HG03342 (cell line): ENCODE measurements at regions not wholly inside any gene's neighbourhood (a gene's known extent, or its start where the extent isn't known, plus 50 kb on each side); places are given as distances from the start of the nearest gene placed in this dataset.

Experiments
- ATAC-seq: cut with Tn5 transposase; IDR thresholded peaks from one replicate; pipeline ENCODE4 v1.9.1; 2021; ENCODE audit warnings: mild to moderate bottlenecking, moderate library complexity; ENCODE audit not compliant: unreplicated experiment

GRCh38 chr22:48053973-48054372 is 1291.5 kb downstream of the TBC1D22A start:
- no peak for ATAC-seq

- ATAC-seq = no peak
Measured at GRCh38 chr22:48053486-48053885, 1291.0 kb downstream of the TBC1D22A start.

GRCh38 chr22:48052621-48052890 is 1290.1 kb downstream of the TBC1D22A start:
- ATAC-seq = no peak

DNA sequence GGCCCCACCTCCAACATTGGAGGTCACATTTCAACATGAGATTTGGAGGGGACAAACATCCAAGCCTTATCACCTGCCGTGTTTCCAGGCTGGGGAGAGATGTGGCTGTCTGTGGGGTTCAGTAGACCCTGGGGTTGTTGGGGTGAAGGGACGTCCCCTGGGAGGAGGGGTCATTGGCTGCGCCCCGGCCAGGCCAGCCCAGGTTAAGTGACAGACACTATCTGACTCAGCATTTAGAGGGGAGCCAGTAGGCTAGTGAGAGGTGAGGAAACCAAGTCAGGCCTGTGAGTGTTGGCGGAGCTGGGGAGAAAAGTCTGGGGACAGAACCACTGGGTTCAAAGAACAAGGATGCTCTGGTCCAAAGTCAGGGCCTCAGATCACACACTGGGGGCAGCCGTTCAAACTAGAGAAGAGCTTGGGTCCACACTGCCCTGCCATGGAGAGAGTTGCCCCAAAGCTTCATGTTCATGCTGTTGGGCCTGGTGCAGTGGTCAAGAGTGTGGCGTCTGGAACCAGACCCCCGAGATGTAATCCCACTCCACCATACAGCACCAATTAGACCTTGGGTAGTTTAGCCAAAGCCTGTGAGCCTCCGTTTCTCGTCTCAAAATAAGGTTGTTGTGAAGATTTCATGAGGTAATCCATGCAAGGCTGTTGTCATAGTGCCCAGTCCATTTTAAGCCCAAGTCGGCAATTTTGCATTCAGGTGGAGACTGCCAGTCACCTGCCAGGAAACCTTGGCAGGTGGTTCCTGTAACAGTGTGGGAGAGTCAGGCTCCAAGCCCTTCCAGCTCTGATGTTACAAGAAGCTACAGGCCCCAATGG is 1289.6 kb downstream of the TBC1D22A start:
- ATAC-seq = no peak

DNA sequence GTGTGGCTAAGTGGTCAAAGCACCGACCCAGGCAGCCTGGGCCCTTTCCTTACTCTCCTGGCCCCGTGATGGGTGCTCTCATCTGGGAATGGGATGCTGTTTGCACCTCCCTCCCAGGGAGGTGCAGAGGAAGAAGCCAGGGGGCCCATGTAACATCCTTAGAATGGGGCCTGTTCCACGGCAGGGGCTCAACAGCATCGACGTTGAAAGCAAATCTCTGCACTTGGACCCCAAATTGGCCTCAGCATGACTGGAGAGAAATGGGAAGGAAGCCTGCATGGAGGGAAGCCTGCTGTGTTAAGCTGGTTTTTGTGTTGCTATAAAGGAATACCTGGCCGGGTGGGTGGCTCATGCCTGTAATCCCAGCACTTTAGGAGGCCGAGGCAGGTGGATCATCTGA is 1288.4 kb downstream of the TBC1D22A start:
- no peak for ATAC-seq

DNA sequence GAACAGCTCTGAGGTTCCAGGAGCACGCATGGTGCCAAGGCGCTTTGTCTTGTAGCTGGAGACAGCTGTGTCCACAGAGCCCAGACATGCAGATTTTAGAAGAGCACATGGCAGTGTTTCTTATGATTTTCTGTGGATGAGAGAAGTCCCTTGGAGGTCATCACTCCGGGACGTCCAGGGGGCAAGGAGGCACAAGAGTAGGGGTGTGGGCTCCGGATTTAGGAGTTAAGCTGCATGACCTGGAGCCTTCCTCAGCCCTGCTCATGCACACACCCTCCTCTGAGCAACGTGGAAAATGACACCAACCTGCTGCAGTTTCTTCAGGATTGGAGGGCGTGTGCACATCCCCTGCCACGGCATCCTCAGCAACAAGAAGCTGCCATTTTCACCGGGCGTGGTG is 1286.7 kb downstream of the TBC1D22A start:
- ATAC-seq = no peak

- no peak for ATAC-seq
Measured at GRCh38 chr22:48047722-48048500, 1285.5 kb downstream of the TBC1D22A start.

DNA sequence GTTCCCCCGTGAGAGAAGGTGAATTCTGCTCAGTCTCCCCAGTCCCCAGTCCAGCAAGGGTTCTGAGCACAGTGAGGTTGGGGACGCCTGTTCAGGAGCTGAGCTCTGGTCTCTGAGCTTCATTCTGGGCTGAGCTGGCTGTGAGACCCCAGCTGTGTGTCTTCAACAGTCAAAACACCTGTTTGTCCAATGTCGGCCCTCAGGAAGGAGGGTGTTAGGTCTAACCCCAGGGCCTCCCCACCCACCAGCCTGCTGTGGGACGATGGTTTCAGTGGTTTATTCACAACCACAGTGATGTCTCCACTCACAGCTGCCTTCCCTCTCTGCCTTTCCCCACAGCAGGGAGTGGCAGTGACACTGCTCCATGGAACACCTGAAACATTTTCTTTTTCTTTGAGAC is 1282.9 kb downstream of the TBC1D22A start:
- peak; percentile 70 for ATAC-seq

GRCh38 chr22:48044487-48045060 is 1282.1 kb downstream of the TBC1D22A start:
- no peak for ATAC-seq

DNA sequence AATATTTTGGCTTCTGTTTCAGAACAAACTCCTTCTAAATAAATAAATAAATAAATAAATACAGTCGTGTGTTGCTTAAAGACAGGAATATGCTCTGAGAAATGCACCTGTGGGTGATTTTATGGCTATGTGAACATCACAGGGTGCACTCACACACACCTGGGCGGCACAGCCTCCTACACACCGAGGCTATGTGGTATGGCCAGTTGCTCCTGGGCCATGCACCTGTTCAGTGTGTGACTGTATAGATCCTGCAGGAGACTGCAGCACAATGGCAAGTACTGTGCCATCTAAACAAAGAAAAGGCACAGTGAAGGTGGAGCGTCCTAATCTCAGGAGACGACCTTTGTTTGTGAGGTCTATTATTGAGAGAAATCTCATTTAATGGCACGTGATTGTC is 1281.1 kb downstream of the TBC1D22A start:
- no peak for ATAC-seq

DNA sequence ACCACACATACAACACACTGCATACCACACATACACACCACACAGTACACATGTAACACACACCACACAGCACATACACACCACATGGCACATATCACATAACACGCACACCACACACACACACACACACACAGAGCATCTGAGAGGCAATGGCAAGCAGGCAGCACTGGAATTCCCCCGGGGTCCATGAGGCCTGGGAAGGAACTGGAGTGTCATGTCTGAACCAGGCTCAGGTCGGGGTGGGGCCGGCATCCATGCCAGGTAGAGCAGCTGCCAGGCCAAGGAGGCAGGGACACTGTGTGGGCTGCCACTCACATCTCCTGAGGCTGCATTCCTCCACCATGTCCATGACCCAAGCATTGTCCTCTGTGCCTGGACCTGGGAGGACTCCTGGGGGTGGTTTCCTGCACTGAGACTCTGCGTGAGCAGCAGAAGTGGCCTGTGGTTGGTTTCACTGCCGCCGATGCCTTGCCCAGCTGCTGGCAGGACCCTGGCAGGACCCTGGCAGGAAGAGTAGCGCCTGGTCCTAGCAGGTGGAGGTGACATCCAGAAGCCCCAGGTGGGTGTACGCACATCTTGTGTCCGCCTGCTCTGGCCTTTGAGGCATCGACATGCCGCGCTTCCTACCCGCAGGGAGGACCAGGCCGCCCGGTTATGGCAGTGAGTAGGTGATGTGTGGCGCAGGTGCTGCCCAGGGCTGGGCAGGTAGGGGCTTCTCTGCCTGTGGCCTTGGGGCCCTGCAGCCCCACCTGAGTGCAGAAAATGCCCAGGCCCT is 1280.4 kb downstream of the TBC1D22A start:
- ATAC-seq = no peak

GRCh38 chr22:48039326-48039725 is 1276.9 kb downstream of the TBC1D22A start:
- ATAC-seq = no peak

DNA sequence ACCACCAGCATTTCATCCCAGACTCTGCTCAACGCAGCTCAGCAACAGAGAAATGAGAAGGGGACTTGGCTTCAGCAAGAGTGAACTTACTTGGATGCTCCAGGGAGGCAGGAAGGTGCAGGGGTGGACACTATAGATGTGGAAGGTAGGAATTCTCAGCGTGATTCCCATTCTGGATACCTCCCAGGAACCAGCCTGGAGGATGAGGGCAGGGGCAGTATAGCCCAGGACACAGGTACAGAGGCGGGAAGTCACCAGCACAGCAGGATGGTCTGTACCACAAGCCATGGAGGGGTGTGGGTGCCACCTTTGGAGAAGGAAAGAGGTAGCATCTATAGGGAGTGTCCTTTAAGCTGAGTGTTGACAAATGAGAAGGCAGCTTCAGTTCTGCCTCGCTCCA is 1275.2 kb downstream of the TBC1D22A start:
- no peak for ATAC-seq

GRCh38 chr22:48035897-48036296 is 1273.4 kb downstream of the TBC1D22A start:
- ATAC-seq = no peak

GRCh38 chr22:48031589-48031988 is 1269.1 kb downstream of the TBC1D22A start:
- ATAC-seq = no peak

GRCh38 chr22:48025096-48025495 is 1262.6 kb downstream of the TBC1D22A start:
- ATAC-seq = no peak

DNA sequence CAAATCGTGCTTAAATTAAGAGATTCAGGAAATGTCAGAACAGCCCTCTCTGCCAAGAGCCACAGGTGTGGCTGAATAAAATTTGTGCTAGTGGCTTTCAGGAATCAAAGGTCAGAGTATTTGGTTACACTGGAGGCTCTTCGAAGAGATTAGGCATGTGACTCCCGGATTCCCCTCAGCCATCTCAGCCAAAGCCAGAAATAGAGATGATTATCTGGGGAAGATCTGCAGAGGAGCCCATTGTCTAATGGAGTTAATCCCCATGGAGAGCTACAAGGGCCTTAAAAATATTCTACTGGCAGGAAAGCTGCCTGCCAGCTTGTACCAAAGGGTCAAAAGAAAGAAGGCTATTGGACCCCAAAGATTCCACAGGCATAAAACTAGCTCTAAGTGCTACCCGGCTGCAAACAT is 1259.5 kb downstream of the TBC1D22A start:
- no peak for ATAC-seq

DNA sequence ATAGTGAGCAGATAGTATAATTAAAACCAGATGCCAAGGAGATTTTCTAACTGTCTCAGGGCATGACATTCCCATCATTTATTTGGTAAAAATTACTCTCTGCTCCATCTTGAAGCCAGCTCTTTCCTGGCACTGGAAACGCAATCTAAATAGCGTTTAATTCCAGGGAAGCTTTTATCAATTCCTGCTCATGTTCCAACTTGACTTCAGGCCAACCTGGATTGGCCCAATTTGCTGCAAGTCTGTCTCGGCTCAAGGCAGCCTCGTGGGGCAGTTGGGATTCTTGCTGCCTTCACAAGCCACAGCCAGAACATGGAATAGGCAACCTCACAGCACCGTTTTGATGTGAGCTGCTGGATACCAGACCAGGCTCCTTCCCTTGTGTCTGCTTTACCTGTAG is 1255.9 kb downstream of the TBC1D22A start:
- no peak for ATAC-seq

GRCh38 chr22:48015701-48016100 is 1253.3 kb downstream of the TBC1D22A start:
- no peak for ATAC-seq

GRCh38 chr22:48004936-48005335 is 1242.5 kb downstream of the TBC1D22A start:
- no peak for ATAC-seq

- ATAC-seq = no peak
Measured at GRCh38 chr22:48004038-48004437, 1241.6 kb downstream of the TBC1D22A start.
